Panc1 (cell line): ENCODE measurements at regions not wholly inside any gene's neighbourhood (a gene's known extent, or its start where the extent isn't known, plus 50 kb on each side); places are given as distances from the start of the nearest gene placed in this dataset.

ENCODE experiments used
- ATAC-seq: fragments of 200-7000 bp; cut with Tn5 transposase; 2 replicates; pipeline ENCODE4 v1.9.1; 2020; ENCODE audit warnings: mild to moderate bottlenecking, moderate library complexity
- BruUV-seq: library from RNA; stranded (reverse); fragments of 400-500 nt; replicated peaks from 2 replicates; lab custom pipeline; 2021; lab: Mats Ljungman, UMichigan
- CTCF ChIA-PET: fragments of 300-600 bp; sonication (Branson Sonifier 250); formaldehyde crosslinking; loops from one replicate; lab custom pipeline; 2022; ENCODE audit warnings: antibody characterized with exemption; lab: Charles Lee
- POLR2A ChIA-PET: fragments of 300-600 bp; sonication (Branson Sonifier 250); formaldehyde crosslinking; loops from one replicate; lab custom pipeline; 2022; ENCODE audit warnings: antibody characterized with exemption; lab: Charles Lee
- DNase-seq: peaks from one replicate; pipeline ENCODE4 v3.0.0-alpha.2; 2010; ENCODE audit warnings: low read depth, low spot score
- H3K27ac ChIP-seq: 2 replicates; pipeline ENCODE4 v1.5.1; 2011; ENCODE audit warnings: mild to moderate bottlenecking, low read length, inconsistent platforms
- H3K27me3 ChIP-seq: fragments of 200-500 bp; sonication (Bioruptor generic); 2 replicates; pipeline ENCODE4 v1.6.0; 2014; ENCODE audit warnings: low read length, inconsistent platforms; ENCODE audit not compliant: control insufficient read depth, insufficient read depth
- H3K36me3 ChIP-seq: fragments of 200-500 bp; sonication (Bioruptor generic); 2 replicates; pipeline ENCODE4 v1.5.1; 2014; ENCODE audit warnings: inconsistent platforms, mild to moderate bottlenecking, low read length, moderate library complexity; ENCODE audit not compliant: control insufficient read depth, insufficient read depth
- H3K4me1 ChIP-seq: 2 replicates; pipeline ENCODE4 v1.5.1; 2011; ENCODE audit warnings: inconsistent platforms, mild to moderate bottlenecking, low read length, moderate library complexity; ENCODE audit not compliant: control insufficient read depth, insufficient read depth
- H3K4me3 ChIP-seq, 2 experiments: 2 replicates each; pipeline ENCODE4 v1.5.1; 2011 to 2012; ENCODE audit warnings: low read depth in 2 of 2, low read length in 2 of 2, mild to moderate bottlenecking in 2 of 2, inconsistent platforms in 1 of 2, moderate library complexity in 1 of 2
- H3K9me3 ChIP-seq: fragments of 200-500 bp; sonication (Bioruptor generic); 2 replicates; pipeline ENCODE4 v1.5.1; 2014; ENCODE audit warnings: low read depth, mild to moderate bottlenecking, inconsistent platforms, low read length, moderate library complexity; ENCODE audit not compliant: control insufficient read depth, insufficient read depth
- POLR2AphosphoS5 ChIP-seq: IDR thresholded peaks from 2 replicates; pipeline ENCODE4 v1.6.1; 2012; ENCODE audit warnings: mild to moderate bottlenecking, low read depth, low read length, moderate library complexity
- SIN3A ChIP-seq: IDR thresholded peaks from 2 replicates; pipeline ENCODE4 v1.6.1; 2012; ENCODE audit warnings: low read depth, mild to moderate bottlenecking, low read length, moderate library complexity, borderline replicate concordance; ENCODE audit not compliant: insufficient read depth
- TCF7L2 ChIP-seq: IDR thresholded peaks from 2 replicates; pipeline ENCODE4 v1.6.1; 2011; ENCODE audit warnings: mild to moderate bottlenecking, low read depth, low read length, inconsistent platforms
- in situ Hi-C: cut with HindIII; loops from 2 replicates; pipeline ENCODE4 v1.10.0; 2016; ENCODE audit warnings: low sequenced_read_pairs, low pct_unique_long_range_greater_than_20kb
- intact Hi-C: fragments of 100-400 bp; cut with micrococcal nuclease; formaldehyde crosslinking; loops from one replicate; pipeline ENCODE4 v1.10.0; 2022; ENCODE audit not compliant: unreplicated experiment
- TF ChIP-seq, protein P1 (sequence below), 2 experiments: IDR thresholded peaks; 2 replicates each; pipeline ENCODE4 v1.6.1; 2011 to 2012; ENCODE audit warnings: low read depth in 2 of 2, control low read depth in 1 of 2, low read length in 1 of 2, mild to moderate bottlenecking in 1 of 2, moderate library complexity in 1 of 2; ENCODE audit not compliant: insufficient read depth in 1 of 2
- TF ChIP-seq, protein P2 (sequence below): fragments of 450-650 bp; IDR thresholded peaks from 2 replicates; pipeline ENCODE4 v1.5.1; 2017; ENCODE audit warnings: mild to moderate bottlenecking

DNA sequence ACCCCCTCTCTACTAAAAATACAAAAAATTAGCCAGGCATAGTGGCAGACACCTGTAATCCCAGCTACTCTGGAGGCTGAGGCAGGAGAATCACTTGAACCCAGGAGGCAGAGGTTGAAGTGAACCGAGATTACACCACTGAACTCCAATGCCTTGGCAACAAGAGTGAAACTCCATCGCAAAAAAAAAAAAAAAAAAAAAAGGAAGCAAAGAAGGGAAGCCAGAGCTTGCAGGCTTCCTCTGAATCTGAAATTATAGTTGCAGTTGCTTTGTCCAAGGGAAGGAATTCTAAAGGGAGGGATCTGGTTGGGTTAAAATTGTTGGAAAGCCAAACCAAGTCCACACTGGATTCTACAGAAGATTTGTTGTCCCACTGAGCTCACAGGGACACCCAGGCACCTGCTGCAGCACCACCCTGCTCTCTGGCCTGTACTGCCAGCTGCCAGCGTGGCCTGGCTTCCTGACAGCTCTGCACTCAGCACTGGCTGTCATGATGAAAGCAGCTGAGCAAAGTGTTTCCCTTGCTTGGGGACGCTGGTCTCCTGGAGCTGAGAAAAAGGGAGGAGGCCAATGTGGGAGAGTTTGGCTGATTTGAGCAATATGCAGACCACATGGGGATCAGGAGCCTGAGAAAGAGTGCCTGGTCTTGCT lies 88.8 kb upstream of the HES1 start:
- Histone ChIP-seq H3K27me3 (no peaks in the 10 kb centered on the region), H3K4me3 (no peak overlapping the region), H3K4me1 (no peaks in the 10 kb centered on the region), H3K9me3 (peaks cover 20% of the 10 kb centered on the region; the same call in 1 of the 2 replicates), H3K27ac (no peak overlapping the region), H3K36me3 (no peaks in the 10 kb centered on the region)
- TF ChIP-seq TCF7L2 (no peak), POLR2AphosphoS5 (no peak), SIN3A (no peak)
- TF ChIP-seq, protein P1, sequence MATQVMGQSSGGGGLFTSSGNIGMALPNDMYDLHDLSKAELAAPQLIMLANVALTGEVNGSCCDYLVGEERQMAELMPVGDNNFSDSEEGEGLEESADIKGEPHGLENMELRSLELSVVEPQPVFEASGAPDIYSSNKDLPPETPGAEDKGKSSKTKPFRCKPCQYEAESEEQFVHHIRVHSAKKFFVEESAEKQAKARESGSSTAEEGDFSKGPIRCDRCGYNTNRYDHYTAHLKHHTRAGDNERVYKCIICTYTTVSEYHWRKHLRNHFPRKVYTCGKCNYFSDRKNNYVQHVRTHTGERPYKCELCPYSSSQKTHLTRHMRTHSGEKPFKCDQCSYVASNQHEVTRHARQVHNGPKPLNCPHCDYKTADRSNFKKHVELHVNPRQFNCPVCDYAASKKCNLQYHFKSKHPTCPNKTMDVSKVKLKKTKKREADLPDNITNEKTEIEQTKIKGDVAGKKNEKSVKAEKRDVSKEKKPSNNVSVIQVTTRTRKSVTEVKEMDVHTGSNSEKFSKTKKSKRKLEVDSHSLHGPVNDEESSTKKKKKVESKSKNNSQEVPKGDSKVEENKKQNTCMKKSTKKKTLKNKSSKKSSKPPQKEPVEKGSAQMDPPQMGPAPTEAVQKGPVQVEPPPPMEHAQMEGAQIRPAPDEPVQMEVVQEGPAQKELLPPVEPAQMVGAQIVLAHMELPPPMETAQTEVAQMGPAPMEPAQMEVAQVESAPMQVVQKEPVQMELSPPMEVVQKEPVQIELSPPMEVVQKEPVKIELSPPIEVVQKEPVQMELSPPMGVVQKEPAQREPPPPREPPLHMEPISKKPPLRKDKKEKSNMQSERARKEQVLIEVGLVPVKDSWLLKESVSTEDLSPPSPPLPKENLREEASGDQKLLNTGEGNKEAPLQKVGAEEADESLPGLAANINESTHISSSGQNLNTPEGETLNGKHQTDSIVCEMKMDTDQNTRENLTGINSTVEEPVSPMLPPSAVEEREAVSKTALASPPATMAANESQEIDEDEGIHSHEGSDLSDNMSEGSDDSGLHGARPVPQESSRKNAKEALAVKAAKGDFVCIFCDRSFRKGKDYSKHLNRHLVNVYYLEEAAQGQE (IDR thresholded peaks at IDR 0.05; ENCODE audit: insufficient read depth in 1 of 2, low read depth in 2 of 2, low read length in 1 of 2): no peak
- TF ChIP-seq, protein P2, sequence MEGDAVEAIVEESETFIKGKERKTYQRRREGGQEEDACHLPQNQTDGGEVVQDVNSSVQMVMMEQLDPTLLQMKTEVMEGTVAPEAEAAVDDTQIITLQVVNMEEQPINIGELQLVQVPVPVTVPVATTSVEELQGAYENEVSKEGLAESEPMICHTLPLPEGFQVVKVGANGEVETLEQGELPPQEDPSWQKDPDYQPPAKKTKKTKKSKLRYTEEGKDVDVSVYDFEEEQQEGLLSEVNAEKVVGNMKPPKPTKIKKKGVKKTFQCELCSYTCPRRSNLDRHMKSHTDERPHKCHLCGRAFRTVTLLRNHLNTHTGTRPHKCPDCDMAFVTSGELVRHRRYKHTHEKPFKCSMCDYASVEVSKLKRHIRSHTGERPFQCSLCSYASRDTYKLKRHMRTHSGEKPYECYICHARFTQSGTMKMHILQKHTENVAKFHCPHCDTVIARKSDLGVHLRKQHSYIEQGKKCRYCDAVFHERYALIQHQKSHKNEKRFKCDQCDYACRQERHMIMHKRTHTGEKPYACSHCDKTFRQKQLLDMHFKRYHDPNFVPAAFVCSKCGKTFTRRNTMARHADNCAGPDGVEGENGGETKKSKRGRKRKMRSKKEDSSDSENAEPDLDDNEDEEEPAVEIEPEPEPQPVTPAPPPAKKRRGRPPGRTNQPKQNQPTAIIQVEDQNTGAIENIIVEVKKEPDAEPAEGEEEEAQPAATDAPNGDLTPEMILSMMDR: no peak
- no peak for DNase-seq
- BruUV-seq: no TSS peak
- in situ Hi-C loops (no loop called here), intact Hi-C loops (no loop called here)
- ChIA-PET CTCF (interaction anchor here (0.6 kb wide), 1 partner anchor 41 kb away, joined by 11 read pairs; no protein-coding TSS in a partner anchor), POLR2A (interaction anchor here (0.6 kb wide), 2 partner anchors 16 to 272 kb away, joined by 5 to 6 read pairs; no protein-coding TSS in a partner anchor)
- ATAC-seq: no peak

DNA sequence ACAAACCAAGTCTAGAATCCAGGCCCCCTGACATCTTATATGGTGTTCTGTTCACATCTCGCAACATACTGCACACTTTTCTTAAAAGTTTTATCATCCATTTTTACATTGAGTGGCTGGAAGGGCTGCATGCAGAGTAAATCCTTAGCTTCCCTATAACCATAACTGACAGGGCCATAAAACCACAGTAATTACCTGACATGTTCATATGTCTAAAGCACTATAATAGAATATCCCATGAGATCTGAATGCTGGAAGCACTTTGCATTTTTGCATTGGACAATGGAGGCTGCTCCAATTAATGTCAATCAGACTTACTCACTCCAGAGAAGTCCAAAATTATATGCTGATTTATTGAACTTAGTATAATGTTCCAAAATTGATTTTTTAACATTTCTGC lies 86.6 kb upstream of the HES1 start:
- H3K36me3 ChIP-seq: no peaks in the 10 kb centered on the region
- no peak for ATAC-seq
- TF ChIP-seq TCF7L2: no peak
- TF ChIP-seq, protein P1 (IDR thresholded peaks at IDR 0.05; ENCODE audit: insufficient read depth in 1 of 2, low read depth in 2 of 2, low read length in 1 of 2): no peak
- TF ChIP-seq SIN3A: no peak
- no peak for TF ChIP-seq POLR2AphosphoS5
- TF ChIP-seq, protein P2: no peak
- H3K4me3 ChIP-seq: no peak overlapping the region
- H3K4me1 ChIP-seq: no peaks in the 10 kb centered on the region
- no peak overlapping the region for H3K27ac ChIP-seq
- CTCF ChIA-PET: no interaction called here
- H3K27me3 ChIP-seq: no peaks in the 10 kb centered on the region
- peaks cover 21% of the 10 kb centered on the region; the same call in 1 of the 2 replicates for H3K9me3 ChIP-seq
- intact Hi-C loops (no loop called here), in situ Hi-C loops (no loop called here)
- no peak for DNase-seq
- BruUV-seq: no TSS peak
- POLR2A ChIA-PET: no interaction called here
